ENCODE measurements at regions not wholly inside any gene's neighbourhood (a gene's known extent, or its start where the extent isn't known, plus 50 kb on each side); places are given as distances from the start of the nearest gene placed in this dataset.
A peak's percentile ranks its signal among the peaks of the same experiment; 100 is the strongest.
"Not testable (repeated sequence)": the region's sequence is repeated elsewhere in the genome, so short reads cannot be mapped to it uniquely, and the experiment has no call there.

GRCh38 chr2:207372483-207372882, 157.3 kb upstream of the CREB1 start:
- no peak for DNase-seq

GRCh38 chr2:207375207-207375875, 154.4 kb upstream of the CREB1 start:
- DNase-seq, result no peak

GRCh38 chr2:207378620-207379019, 151.1 kb upstream of the CREB1 start:
- DNase-seq, result not testable (repeated sequence)

GRCh38 chr2:207385076-207385475, 144.7 kb upstream of the CREB1 start:
- no peak for DNase-seq

- DNase-seq, result no peak
These were observed 143.9 kb upstream of the CREB1 start for GRCh38 chr2:207385903-207386302.

- no peak for DNase-seq
These were observed 142.7 kb upstream of the CREB1 start for GRCh38 chr2:207387001-207387571.

- DNase-seq, result no peak
These were observed 139.3 kb upstream of the CREB1 start for GRCh38 chr2:207390302-207391095.

GRCh38 chr2:207394203-207394781, 135.5 kb upstream of the CREB1 start:
- no peak for DNase-seq

- DNase-seq, result no peak
These were observed 134.8 kb upstream of the CREB1 start for GRCh38 chr2:207394812-207395534.

GRCh38 chr2:207395535-207396251, 134.1 kb upstream of the CREB1 start:
- DNase-seq, result no peak

GRCh38 chr2:207397917-207398655, 131.7 kb upstream of the CREB1 start:
- DNase-seq, result no peak

- no peak for DNase-seq
These were observed 130.5 kb upstream of the CREB1 start for GRCh38 chr2:207399301-207399700.

- no peak for DNase-seq
These were observed 128.4 kb upstream of the CREB1 start for GRCh38 chr2:207401338-207401737.

- no peak for DNase-seq
These were observed 126.6 kb upstream of the CREB1 start for GRCh38 chr2:207403141-207403540.

- peak; percentile 98 for DNase-seq
These were observed 125.8 kb upstream of the CREB1 start for GRCh38 chr2:207403950-207404349.

- no peak for DNase-seq
These were observed 124.6 kb upstream of the CREB1 start for GRCh38 chr2:207405150-207405549.

- DNase-seq, result peak; percentile 94
These were observed 121.5 kb upstream of the CREB1 start for GRCh38 chr2:207408086-207408794.

- peak; percentile 60 for DNase-seq
These were observed 120.2 kb upstream of the CREB1 start for GRCh38 chr2:207409517-207409916.

- DNase-seq, result no peak
These were observed 116.9 kb upstream of the CREB1 start for GRCh38 chr2:207412787-207413310.

- no peak for DNase-seq
These were observed 116.3 kb upstream of the CREB1 start for GRCh38 chr2:207413376-207413907.

Measured in NCI-H2029 treated with DMSO at 0.1 percent for 48 hours (cell line).